HUES64 (cell line): ENCODE measurements at regions not wholly inside any gene's neighbourhood (a gene's known extent, or its start where the extent isn't known, plus 50 kb on each side); places are given as distances from the start of the nearest gene placed in this dataset.

Source experiments
- H3K27ac ChIP-seq: 2 replicates; pipeline ENCODE4 v1.7.0; 2013; ENCODE audit warnings: low read depth, low read length, inconsistent platforms
- H3K27me3 ChIP-seq: 2 replicates; pipeline ENCODE4 v1.6.1; 2013; ENCODE audit warnings: mild to moderate bottlenecking, low read length; ENCODE audit not compliant: insufficient read depth
- H3K36me3 ChIP-seq: 2 replicates; pipeline ENCODE4 v1.6.1; 2013; ENCODE audit warnings: mild to moderate bottlenecking, low read length; ENCODE audit not compliant: insufficient read depth
- H3K4me1 ChIP-seq: 2 replicates; pipeline ENCODE4 v1.6.1; 2013; ENCODE audit warnings: mild to moderate bottlenecking, low read length, moderate library complexity; ENCODE audit not compliant: insufficient read depth
- H3K4me3 ChIP-seq: 2 replicates; pipeline ENCODE4 v1.5.1; 2013; ENCODE audit warnings: mild to moderate bottlenecking, low read length, moderate library complexity
- H3K9ac ChIP-seq: 2 replicates; pipeline ENCODE4 v1.6.1; 2013; ENCODE audit warnings: mild to moderate bottlenecking, low read depth, low read length
- H3K9me3 ChIP-seq: 2 replicates; pipeline ENCODE4 v1.6.1; 2013; ENCODE audit warnings: low read depth, low read length; ENCODE audit not compliant: insufficient read depth
- WGBS: fragments of 150-250, 120-280 bp; methylation state at CpG from one replicate; pipeline ENCODE4 v1.1.7; 2013; ENCODE audit warnings: missing lambda C conversion rate; 5-methylcytosine and 5-hydroxymethylcytosine counted together

DNA sequence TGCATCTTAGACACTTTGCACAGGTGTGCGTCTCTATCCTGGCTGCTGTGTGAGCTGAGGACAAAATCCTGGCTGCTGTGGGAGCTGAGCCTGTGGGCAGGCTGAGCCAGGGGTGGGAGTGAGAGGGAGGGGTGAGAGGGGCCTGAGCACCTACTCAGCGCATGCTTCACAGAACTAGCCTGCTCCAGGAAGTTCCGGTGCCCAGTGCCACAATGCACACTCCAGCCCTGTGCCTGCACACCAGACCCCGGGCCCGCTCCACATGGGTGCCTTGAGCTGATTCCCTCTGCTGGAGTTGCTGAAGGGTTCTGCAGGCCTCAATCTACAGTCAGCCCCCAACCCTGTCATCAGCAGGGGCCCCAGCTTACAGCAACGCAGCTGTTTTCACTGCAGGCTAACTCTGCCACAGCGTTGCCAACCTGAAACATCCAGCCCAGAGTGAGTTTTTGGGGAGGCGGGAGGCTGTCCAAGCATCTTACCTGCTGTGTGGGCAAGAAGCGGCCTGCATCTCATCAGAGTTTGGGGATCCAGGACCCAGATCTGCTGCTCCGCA lies 1377.9 kb downstream of the TBC1D22A start:
- WGBS = 95% methylated on average over 10 of the region's 10 CpGs
- no peak overlapping the region for H3K27ac ChIP-seq

DNA sequence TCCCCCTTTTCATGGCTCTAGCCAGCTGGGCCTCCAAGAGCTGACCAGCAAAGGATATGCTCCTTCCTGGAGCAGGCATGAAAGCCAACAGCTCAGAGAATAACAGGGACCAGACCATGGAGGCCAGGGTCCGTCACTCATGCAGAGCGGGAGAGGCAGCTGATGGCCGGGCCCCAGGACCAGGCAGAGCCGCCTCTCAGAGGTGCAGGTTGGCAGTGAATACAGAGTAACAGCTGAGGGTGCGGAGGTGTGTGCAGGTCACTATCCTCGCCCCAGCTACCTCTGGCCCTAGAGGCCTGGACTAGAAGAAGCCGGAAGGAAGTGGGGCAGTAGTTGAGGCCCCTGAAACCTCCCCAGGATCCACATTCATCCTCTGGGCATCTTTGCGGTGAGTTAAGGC lies 1377.3 kb downstream of the TBC1D22A start:
- no peak overlapping the region for H3K9ac ChIP-seq
- no peaks in the 10 kb centered on the region for H3K27me3 ChIP-seq
- no peaks in the 10 kb centered on the region for H3K9me3 ChIP-seq
- H3K4me1 ChIP-seq = no peaks in the 10 kb centered on the region
- H3K4me3 ChIP-seq = no peak overlapping the region
- H3K36me3 ChIP-seq = no peaks in the 10 kb centered on the region
- 90% methylated on average over 8 of the region's 8 CpGs for WGBS
- H3K27ac ChIP-seq = no peak overlapping the region

More for the DNA sequence above, 1377.9 kb downstream of the TBC1D22A start:
- no peak overlapping the region for H3K4me3 ChIP-seq
- H3K9ac ChIP-seq = no peak overlapping the region
- no peaks in the 10 kb centered on the region for H3K4me1 ChIP-seq
- no peaks in the 10 kb centered on the region for H3K36me3 ChIP-seq
- H3K27me3 ChIP-seq = no peaks in the 10 kb centered on the region
- H3K9me3 ChIP-seq = no peaks in the 10 kb centered on the region

DNA sequence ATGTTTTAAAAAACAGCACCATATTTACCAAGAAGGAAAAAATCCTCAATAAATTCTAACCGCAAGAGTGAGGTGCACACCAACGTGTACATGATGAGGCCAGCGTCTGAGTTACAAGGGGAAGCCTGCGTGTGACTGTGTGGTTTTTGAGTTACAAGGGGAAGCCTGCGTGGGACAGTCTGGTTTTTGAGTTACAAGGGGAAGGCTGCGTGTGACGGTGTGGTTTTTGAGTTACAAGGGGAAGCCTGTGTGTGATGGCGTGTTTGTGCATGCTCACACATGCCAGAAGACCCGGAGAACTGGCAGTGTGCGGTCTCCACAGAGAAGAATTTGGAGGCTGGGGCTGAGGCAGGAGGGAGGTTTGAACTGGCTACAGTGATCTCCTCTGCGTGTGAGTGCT lies 1376.4 kb downstream of the TBC1D22A start:
- WGBS = 93% methylated on average over 11 of the region's 11 CpGs
- H3K4me1 ChIP-seq = no peaks in the 10 kb centered on the region
- no peak overlapping the region for H3K9ac ChIP-seq
- H3K9me3 ChIP-seq = peaks cover 7% of the 10 kb centered on the region
- no peaks in the 10 kb centered on the region for H3K27me3 ChIP-seq
- H3K36me3 ChIP-seq = no peaks in the 10 kb centered on the region
- no peak overlapping the region for H3K27ac ChIP-seq
- no peak overlapping the region for H3K4me3 ChIP-seq

DNA sequence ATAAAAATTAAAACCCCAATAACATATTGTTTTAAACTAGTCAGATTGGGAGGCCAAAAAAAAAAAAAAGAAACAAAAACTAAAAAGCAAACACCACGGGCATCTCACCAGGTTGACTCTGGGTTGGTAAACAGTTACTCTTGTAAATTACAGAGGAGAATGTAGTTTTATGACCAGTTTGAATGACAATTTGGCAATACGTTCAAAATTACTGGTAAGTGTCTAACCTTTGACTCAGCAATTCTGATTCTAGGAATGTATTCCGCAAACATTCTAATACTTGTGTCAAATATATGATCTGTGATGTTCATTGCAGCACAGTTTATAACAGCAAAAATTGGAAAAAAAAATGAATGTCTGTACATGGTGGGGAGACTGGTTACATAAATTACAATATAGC lies 1376.0 kb downstream of the TBC1D22A start:
- Histone ChIP-seq H3K4me1 (no peaks in the 10 kb centered on the region), H3K27me3 (no peaks in the 10 kb centered on the region), H3K9me3 (peaks cover 7% of the 10 kb centered on the region), H3K9ac (no peak overlapping the region), H3K4me3 (no peak overlapping the region), H3K36me3 (no peaks in the 10 kb centered on the region), H3K27ac (no peak overlapping the region)
- 81% methylated on average over 3 of the region's 3 CpGs for WGBS

DNA sequence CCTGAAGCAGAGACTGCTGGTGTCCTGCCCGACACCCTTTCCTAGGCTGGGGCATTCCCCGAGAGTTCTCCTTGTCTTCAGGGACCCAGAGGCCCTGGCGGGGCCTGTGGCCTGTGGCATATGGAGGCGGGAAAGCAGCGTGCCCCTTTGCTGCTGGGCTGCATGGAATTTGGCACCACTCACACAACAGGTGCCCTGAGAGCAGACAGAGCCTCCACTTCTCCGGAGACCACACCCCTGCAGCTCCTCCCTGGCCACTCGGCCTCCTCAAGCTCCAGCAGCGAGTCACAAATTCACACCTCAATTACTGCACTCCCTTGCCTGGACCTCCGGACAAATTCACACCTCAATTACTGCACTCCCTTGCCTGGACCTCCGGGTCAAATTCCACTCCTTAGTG lies 1375.2 kb downstream of the TBC1D22A start:
- H3K9ac ChIP-seq = no peak overlapping the region
- no peaks in the 10 kb centered on the region for H3K36me3 ChIP-seq
- H3K27ac ChIP-seq = no peak overlapping the region
- H3K9me3 ChIP-seq = peaks cover 7% of the 10 kb centered on the region
- H3K4me1 ChIP-seq = no peaks in the 10 kb centered on the region
- no peak overlapping the region for H3K4me3 ChIP-seq
- 64% methylated on average over 10 of the region's 10 CpGs for WGBS
- H3K27me3 ChIP-seq = no peaks in the 10 kb centered on the region

DNA sequence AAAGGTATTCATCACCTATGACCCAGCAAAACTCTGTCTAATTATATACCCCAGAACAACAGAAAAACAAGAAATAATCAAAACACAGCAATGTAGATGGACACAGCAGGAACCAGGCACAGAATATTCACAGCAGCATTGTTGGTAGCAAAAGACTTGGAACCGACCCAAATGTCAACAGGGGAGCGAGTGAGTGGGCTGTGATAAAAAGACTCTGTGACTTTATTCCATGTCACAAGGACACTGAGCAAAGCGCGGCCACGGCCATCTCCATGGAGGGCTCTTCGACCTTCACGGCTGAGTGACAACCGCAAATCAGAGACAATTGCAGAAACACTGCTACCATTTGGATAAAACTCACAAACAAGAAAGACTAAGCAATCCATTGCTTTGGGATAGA lies 1373.1 kb downstream of the TBC1D22A start:
- WGBS = 91% methylated on average over 8 of the region's 8 CpGs
- peaks cover 7% of the 10 kb centered on the region for H3K9me3 ChIP-seq
- no peaks in the 10 kb centered on the region for H3K4me1 ChIP-seq
- no peak overlapping the region for H3K9ac ChIP-seq
- H3K27ac ChIP-seq = no peak overlapping the region
- H3K27me3 ChIP-seq = no peaks in the 10 kb centered on the region
- no peak overlapping the region for H3K4me3 ChIP-seq
- H3K36me3 ChIP-seq = no peaks in the 10 kb centered on the region

DNA sequence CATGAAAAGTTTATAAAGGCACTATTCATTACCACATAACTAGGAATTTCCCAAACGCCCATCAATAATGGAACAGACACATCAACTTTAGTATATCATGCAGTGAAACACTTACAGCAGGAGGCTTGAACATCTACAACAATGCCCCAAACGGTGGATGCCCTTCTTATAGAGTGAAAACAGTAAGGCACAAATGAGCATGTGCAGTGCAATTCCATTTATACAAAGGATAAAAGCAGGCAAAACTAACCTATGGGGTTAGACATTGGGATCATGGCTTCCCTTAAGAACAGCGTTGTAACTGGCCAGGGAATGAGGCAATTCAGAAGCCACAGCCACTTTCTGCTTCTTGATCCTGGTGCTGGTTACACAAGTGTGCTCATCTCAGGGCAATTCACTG lies 1363.0 kb downstream of the TBC1D22A start:
- Histone ChIP-seq H3K4me1 (no peaks in the 10 kb centered on the region), H3K4me3 (no peak overlapping the region), H3K27ac (no peak overlapping the region), H3K27me3 (no peaks in the 10 kb centered on the region), H3K9ac (no peak overlapping the region), H3K9me3 (no peaks in the 10 kb centered on the region; the same call in 1 of the 2 replicates), H3K36me3 (no peaks in the 10 kb centered on the region)
- WGBS = 80% methylated on average over 3 of the region's 3 CpGs

DNA sequence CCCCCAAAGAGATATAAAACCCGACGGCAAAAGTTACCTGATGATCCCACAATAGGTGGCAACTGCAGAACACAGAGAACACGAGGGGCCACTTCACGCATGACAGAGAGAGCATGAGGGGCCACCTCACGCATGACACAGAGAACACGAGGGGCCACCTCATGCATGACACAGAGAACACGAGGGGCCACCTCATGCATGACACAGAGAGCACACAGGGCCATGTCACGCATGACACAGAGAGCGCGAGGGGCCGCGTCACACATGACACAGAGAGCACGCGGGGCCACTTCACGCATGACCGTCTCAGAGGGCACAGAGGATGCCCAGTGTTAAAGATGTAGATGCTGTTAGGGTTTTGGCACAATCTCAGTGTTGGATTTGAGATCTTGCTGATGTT lies 1359.5 kb downstream of the TBC1D22A start:
- no peak overlapping the region for H3K4me3 ChIP-seq
- H3K4me1 ChIP-seq = no peaks in the 10 kb centered on the region
- H3K27me3 ChIP-seq = no peaks in the 10 kb centered on the region
- H3K9me3 ChIP-seq = no peaks in the 10 kb centered on the region; the same call in 1 of the 2 replicates
- no peaks in the 10 kb centered on the region for H3K36me3 ChIP-seq
- no peak overlapping the region for H3K9ac ChIP-seq
- no peak overlapping the region for H3K27ac ChIP-seq
- WGBS = 95% methylated on average over 16 of the region's 16 CpGs

DNA sequence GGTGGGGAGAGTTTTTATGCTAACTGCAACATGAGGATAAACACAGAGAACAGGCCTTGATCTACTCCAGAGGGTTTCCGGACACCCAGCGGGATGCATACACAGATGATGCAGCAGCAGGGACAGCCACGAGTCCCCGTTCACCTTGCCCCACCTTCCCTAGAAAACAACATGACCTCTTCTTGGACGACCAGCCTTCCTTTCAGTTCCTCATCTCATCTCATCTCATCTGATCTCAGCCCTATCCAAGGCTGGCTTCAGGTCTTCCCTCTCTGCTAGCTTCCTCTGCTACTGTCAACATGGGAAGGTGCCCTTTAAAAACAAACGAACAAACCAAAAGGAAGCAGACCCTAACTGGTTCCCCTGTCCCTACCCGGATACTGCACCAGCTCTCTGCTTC lies 1356.2 kb downstream of the TBC1D22A start:
- Histone ChIP-seq H3K4me1 (no peaks in the 10 kb centered on the region), H3K9ac (no peak overlapping the region), H3K27ac (no peak overlapping the region), H3K27me3 (no peaks in the 10 kb centered on the region), H3K36me3 (no peaks in the 10 kb centered on the region), H3K4me3 (no peak overlapping the region), H3K9me3 (no peaks in the 10 kb centered on the region; the same call in 1 of the 2 replicates)
- 93% methylated on average over 7 of the region's 7 CpGs for WGBS

DNA sequence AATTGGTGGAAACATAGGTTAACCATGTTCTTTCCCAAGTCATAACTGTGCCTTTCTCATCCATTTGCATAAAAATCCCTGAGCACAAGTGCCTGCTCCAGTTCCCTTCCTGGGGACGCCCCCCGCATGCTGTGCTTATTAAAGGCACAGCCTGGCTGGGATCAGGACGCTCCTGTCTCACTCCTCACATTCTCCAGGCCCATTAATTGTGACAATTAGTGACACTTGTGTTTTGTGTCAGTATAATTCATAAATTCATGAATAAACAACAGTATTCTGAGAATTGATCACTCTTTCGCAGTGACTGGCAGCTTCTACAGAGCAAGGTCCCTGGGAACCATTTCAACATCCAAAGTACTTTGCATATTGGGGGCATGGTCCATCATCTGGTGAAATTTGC lies 1354.4 kb downstream of the TBC1D22A start:
- Histone ChIP-seq H3K9me3 (peaks cover 8% of the 10 kb centered on the region), H3K27ac (no peak overlapping the region), H3K4me1 (no peaks in the 10 kb centered on the region), H3K36me3 (no peaks in the 10 kb centered on the region), H3K4me3 (no peak overlapping the region), H3K9ac (no peak overlapping the region), H3K27me3 (no peaks in the 10 kb centered on the region)
- 86% methylated on average over 4 of the region's 4 CpGs for WGBS

DNA sequence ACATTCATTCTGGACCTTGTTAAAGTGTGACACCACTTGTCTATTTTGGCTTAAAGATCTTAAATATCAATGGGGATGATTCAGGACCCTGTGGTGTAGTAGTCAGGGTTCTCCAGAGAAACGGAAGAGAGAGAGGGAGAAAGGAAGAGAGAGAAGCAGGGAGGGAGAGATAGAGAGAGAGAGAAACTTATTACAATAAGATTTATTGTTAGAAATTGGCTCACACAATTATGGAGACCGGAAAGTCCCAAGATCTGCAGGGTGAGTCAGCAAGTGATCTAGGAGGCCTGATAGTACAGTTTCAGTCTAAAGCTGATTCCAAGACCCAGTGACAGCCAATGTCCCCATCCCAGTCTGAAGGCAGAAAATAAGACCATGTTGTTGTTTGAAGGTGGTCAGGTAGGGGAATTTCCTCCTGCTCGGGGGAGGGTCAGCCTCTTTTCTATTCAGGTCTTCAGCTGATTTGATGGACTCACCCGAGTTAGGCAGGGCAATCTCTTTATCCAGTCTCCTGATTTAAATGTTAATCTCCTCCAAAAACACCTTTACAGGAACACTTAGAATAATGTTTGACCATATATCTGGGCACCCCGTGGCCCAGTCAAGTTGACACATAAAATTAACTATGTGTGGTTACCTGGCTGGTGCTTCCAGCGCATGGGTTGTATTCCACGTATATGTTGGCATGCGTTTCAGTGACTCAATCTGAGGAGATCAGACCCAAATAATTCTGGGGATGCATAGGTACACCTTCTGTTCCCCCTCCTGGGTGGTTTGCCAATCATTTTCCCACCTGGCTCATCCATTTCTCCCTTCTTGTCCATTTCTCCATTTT lies 1350.5 kb downstream of the TBC1D22A start:
- Histone ChIP-seq H3K4me1 (no peaks in the 10 kb centered on the region), H3K9ac (no peak overlapping the region), H3K9me3 (peaks cover 14% of the 10 kb centered on the region), H3K36me3 (no peaks in the 10 kb centered on the region), H3K27me3 (no peaks in the 10 kb centered on the region), H3K27ac (no peak overlapping the region), H3K4me3 (no peak overlapping the region)
- 93% methylated on average over 8 of the region's 8 CpGs for WGBS
